H9 (cell line): ENCODE measurements at regions not wholly inside any gene's neighbourhood (a gene's known extent, or its start where the extent isn't known, plus 50 kb on each side); places are given as distances from the start of the nearest gene placed in this dataset.

Source experiments
- DNase-seq: peaks from one replicate; pipeline ENCODE4 v3.0.0-alpha.2; 2017
- H2AFZ ChIP-seq: one replicate; pipeline ENCODE4 v1.6.1; 2013; ENCODE audit warnings: mild to moderate bottlenecking, low read length, control low read depth, moderate library complexity
- H2AK5ac ChIP-seq: 2 replicates; pipeline ENCODE4 v1.6.1; 2013; ENCODE audit warnings: low read length, control low read depth, mixed read lengths; ENCODE audit not compliant: insufficient read length
- H2BK120ac ChIP-seq: one replicate; pipeline ENCODE4 v1.6.1; 2013; ENCODE audit warnings: low read depth, mild to moderate bottlenecking, low read length, control low read depth, inconsistent platforms; ENCODE audit not compliant: poor library complexity, severe bottlenecking
- H2BK12ac ChIP-seq: 2 replicates; pipeline ENCODE4 v1.6.1; 2013; ENCODE audit warnings: low read length, control low read depth, mixed read lengths, low read depth; ENCODE audit not compliant: insufficient read length
- H2BK15ac ChIP-seq: 2 replicates; pipeline ENCODE4 v1.6.1; 2013; ENCODE audit warnings: low read depth, low read length, control low read depth
- H2BK20ac ChIP-seq: one replicate; pipeline ENCODE4 v1.6.1; 2013; ENCODE audit warnings: low read depth, mild to moderate bottlenecking, low read length, control low read depth, inconsistent platforms; ENCODE audit not compliant: poor library complexity, severe bottlenecking
- H2BK5ac ChIP-seq: 2 replicates; pipeline ENCODE4 v1.6.1; 2013; ENCODE audit warnings: low read length, control low read depth, mixed read lengths; ENCODE audit not compliant: insufficient read length
- H3K14ac ChIP-seq: 2 replicates; pipeline ENCODE4 v1.6.1; 2013; ENCODE audit warnings: low read length, control low read depth; ENCODE audit not compliant: insufficient read depth
- H3K18ac ChIP-seq: 2 replicates; pipeline ENCODE4 v1.6.1; 2013; ENCODE audit warnings: low read depth, mild to moderate bottlenecking, mixed read lengths, low read length, control low read depth; ENCODE audit not compliant: insufficient read length
- H3K23ac ChIP-seq: 2 replicates; pipeline ENCODE4 v1.6.1; 2013; ENCODE audit warnings: low read length, control low read depth, mixed read lengths, low read depth; ENCODE audit not compliant: insufficient read length
- H3K23me2 ChIP-seq: 2 replicates; pipeline ENCODE4 v1.6.1; 2013; ENCODE audit warnings: low read depth, mild to moderate bottlenecking, mixed read lengths, low read length, control low read depth; ENCODE audit not compliant: insufficient read length, poor library complexity, severe bottlenecking
- H3K27ac ChIP-seq: 2 replicates; pipeline ENCODE4 v1.5.1; 2013; ENCODE audit warnings: low read length, control low read depth, mixed read lengths, low read depth; ENCODE audit not compliant: insufficient read length
- H3K27me3 ChIP-seq: 2 replicates; pipeline ENCODE4 v1.6.1; 2013; ENCODE audit warnings: low read length, control low read depth, inconsistent platforms; ENCODE audit not compliant: insufficient read depth
- H3K4ac ChIP-seq: 2 replicates; pipeline ENCODE4 v1.6.1; 2013; ENCODE audit warnings: low read depth, mild to moderate bottlenecking, control low read depth, inconsistent platforms, low read length, moderate library complexity
- H3K4me1 ChIP-seq: 2 replicates; pipeline ENCODE4 v1.6.1; 2013; ENCODE audit warnings: low read length, control low read depth, inconsistent platforms; ENCODE audit not compliant: insufficient read depth
- H3K4me2 ChIP-seq: 2 replicates; pipeline ENCODE4 v1.6.1; 2013; ENCODE audit warnings: low read length, control low read depth, mixed read lengths; ENCODE audit not compliant: insufficient read length, insufficient read depth
- H3K56ac ChIP-seq: 2 replicates; pipeline ENCODE4 v1.6.1; 2013; ENCODE audit warnings: low read depth, mild to moderate bottlenecking, mixed read lengths, low read length, control low read depth; ENCODE audit not compliant: insufficient read length
- H3K79me1 ChIP-seq: 2 replicates; pipeline ENCODE4 v1.6.1; 2013; ENCODE audit warnings: low read depth, mild to moderate bottlenecking, moderate library complexity, low read length, control low read depth, inconsistent platforms; ENCODE audit not compliant: insufficient read depth, poor library complexity, severe bottlenecking
- H3K79me2 ChIP-seq: 2 replicates; pipeline ENCODE4 v1.6.1; 2013; ENCODE audit warnings: low read length, control low read depth, inconsistent platforms; ENCODE audit not compliant: insufficient read depth
- H3K9ac ChIP-seq: 2 replicates; pipeline ENCODE4 v1.6.1; 2013; ENCODE audit warnings: low read length, control low read depth, mixed read lengths; ENCODE audit not compliant: insufficient read length; ENCODE audit errors: extremely low read depth
- H3K9me3 ChIP-seq: one replicate; pipeline ENCODE4 v1.6.1; 2013; ENCODE audit warnings: low read depth, low read length, inconsistent platforms; ENCODE audit not compliant: control insufficient read depth
- H3T11ph ChIP-seq: one replicate; pipeline ENCODE4 v1.6.1; 2013; ENCODE audit warnings: mild to moderate bottlenecking, low read length, control low read depth, inconsistent platforms
- H4K20me1 ChIP-seq: one replicate; pipeline ENCODE4 v1.6.1; 2013; ENCODE audit not compliant: control insufficient read depth, insufficient read length, insufficient read depth
- H4K5ac ChIP-seq: 2 replicates; pipeline ENCODE4 v1.6.1; 2013; ENCODE audit warnings: low read depth, mild to moderate bottlenecking, mixed read lengths, low read length, control low read depth; ENCODE audit not compliant: insufficient read length
- H4K8ac ChIP-seq: replicated peaks from 2 replicates; pipeline ENCODE4 v1.6.1; 2013; ENCODE audit warnings: low read length, control low read depth, mixed read lengths, low read depth; ENCODE audit not compliant: insufficient read length
- H4K91ac ChIP-seq: 2 replicates; pipeline ENCODE4 v1.6.1; 2013; ENCODE audit warnings: low read depth, mild to moderate bottlenecking, moderate library complexity, mixed read lengths, low read length, control low read depth; ENCODE audit not compliant: insufficient read length
- H3K27ac Mint-ChIP-seq, 3 experiments: 2 replicates in 2 of 3; 3 replicates in 1 of 3; pipeline ENCODE4 v1.8.0; 2020 to 2021; ENCODE audit warnings: mixed read lengths in 3 of 3, mild to moderate bottlenecking in 1 of 3, moderate library complexity in 1 of 3
- H3K27me3 Mint-ChIP-seq: 2 replicates; pipeline ENCODE4 v1.8.0; 2021; ENCODE audit warnings: low read depth, mild to moderate bottlenecking, moderate library complexity, mixed read lengths
- H3K36me3 Mint-ChIP-seq, 3 experiments: 2 replicates in 2 of 3; 3 replicates in 1 of 3; pipeline ENCODE4 v1.8.0; 2020 to 2021; ENCODE audit warnings: low read depth in 3 of 3, mixed read lengths in 3 of 3; ENCODE audit not compliant: insufficient read depth in 1 of 3
- H3K4me1 Mint-ChIP-seq, 2 experiments: 2 replicates each; pipeline ENCODE4 v1.8.0; 2020; ENCODE audit warnings: mixed read lengths in 2 of 2
- H3K4me3 Mint-ChIP-seq, 2 experiments: 2 replicates in 1 of 2; 3 replicates in 1 of 2; pipeline ENCODE4 v1.8.0; 2020 to 2021; ENCODE audit warnings: mild to moderate bottlenecking in 2 of 2, mixed read lengths in 2 of 2, moderate library complexity in 1 of 2
- H3K9me3 Mint-ChIP-seq, 2 experiments: 2 replicates in 1 of 2; 3 replicates in 1 of 2; pipeline ENCODE4 v1.8.0; 2020; ENCODE audit warnings: mild to moderate bottlenecking in 2 of 2, mixed read lengths in 2 of 2, moderate library complexity in 1 of 2
- WGBS: extraction: QIAGEN DNeasy Blood & Tissue Kit; methylation state at CpG from one replicate; pipeline ENCODE4 v1.1.7; 2013; ENCODE audit warnings: missing lambda C conversion rate, low lambda C conversion rate, mixed read lengths; ENCODE audit not compliant: insufficient read length; ENCODE audit errors: extremely low coverage; 5-methylcytosine and 5-hydroxymethylcytosine counted together
- TF ChIP-seq, protein P1 (sequence below): fragments of 200-600 bp; sonication (generic); conservative IDR thresholded peaks from 3 replicates; pipeline ENCODE4 v1.8.0; 2021; ENCODE audit warnings: antibody characterized with exemption, mild to moderate bottlenecking

DNA sequence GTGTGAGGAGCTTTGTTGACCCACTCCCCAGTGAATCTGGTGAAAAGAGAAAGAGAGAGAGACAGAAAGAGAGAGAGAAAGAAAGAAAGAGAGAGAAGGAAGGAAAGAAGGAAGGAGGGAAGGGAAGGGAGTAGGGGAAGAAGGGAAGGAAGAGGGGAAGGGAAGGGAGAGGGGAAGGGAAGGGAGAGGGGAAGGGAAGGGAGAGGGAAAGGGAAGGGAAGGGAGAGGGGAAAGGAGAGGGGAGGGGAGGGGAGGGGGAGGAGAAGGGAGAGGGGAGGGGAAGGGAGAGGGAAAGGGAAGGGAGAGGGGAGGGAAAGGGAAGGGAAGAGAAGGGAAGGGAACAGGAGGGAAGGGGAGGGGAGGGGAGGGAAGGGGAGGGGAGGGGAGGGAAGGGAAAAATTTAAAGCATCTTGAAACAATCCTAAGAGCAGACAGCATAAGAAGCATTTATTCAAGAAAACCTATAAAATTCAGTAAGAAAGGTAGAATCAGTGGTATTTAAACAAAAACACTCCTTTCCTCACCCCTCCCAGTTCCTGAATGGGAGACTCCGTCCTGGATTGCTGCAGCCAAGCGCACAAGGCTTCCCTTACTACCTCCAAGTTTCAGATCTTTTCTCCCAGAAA is 846.2 kb upstream of the POM121L12 start:
- H3K79me1 ChIP-seq, result no peaks in the 10 kb centered on the region
- peaks cover 19 to 22% of the 10 kb centered on the region in 2 experiments for H3K9me3 Mint-ChIP-seq
- H4K5ac ChIP-seq, result no peak overlapping the region
- no peaks in the 10 kb centered on the region for H3K27me3 ChIP-seq
- H3K14ac ChIP-seq, result no peak overlapping the region
- H2BK5ac ChIP-seq, result no peak overlapping the region
- H2BK120ac ChIP-seq, result no peak overlapping the region
- H3K9me3 ChIP-seq, result peaks cover 5% of the 10 kb centered on the region
- no peak overlapping the region for H3K56ac ChIP-seq
- H3K27me3 Mint-ChIP-seq, result no peaks in the 10 kb centered on the region
- no peak overlapping the region for H3K4me2 ChIP-seq
- H3K4me1 Mint-ChIP-seq, result peaks cover 3 to 7% of the 10 kb centered on the region in 2 experiments
- H3K4ac ChIP-seq, result no peak overlapping the region
- H3K79me2 ChIP-seq, result no peaks in the 10 kb centered on the region
- no CpG with 5 or more reads among the region's 2 CpGs for WGBS
- H3K4me1 ChIP-seq, result 0 out of 2 replicates have a peak, but pooled peaks cover 2% of the 10 kb centered on the region
- H3K4me3 Mint-ChIP-seq, result no peak overlapping the region
- no peak overlapping the region for H2AFZ ChIP-seq
- H4K20me1 ChIP-seq, result no peaks in the 10 kb centered on the region
- no peak overlapping the region for H2BK20ac ChIP-seq
- no peak overlapping the region for H3K27ac ChIP-seq
- H4K8ac ChIP-seq, result no peak overlapping the region
- H3K27ac Mint-ChIP-seq, result no peak overlapping the region
- peaks cover 5 to 16% (median 9%) of the 10 kb centered on the region in 3 experiments; a peak in 6 of 7 replicates for H3K36me3 Mint-ChIP-seq
- no peak overlapping the region for H2BK15ac ChIP-seq
- DNase-seq, result no peak
- no peak overlapping the region for H3K18ac ChIP-seq
- no peak overlapping the region for H2BK12ac ChIP-seq
- H3T11ph ChIP-seq, result no peak overlapping the region
- no peaks in the 10 kb centered on the region for H3K23me2 ChIP-seq
- H4K91ac ChIP-seq, result no peak overlapping the region
- no peak overlapping the region for H3K9ac ChIP-seq
- H2AK5ac ChIP-seq, result no peak overlapping the region
- no peak overlapping the region for H3K23ac ChIP-seq
- TF ChIP-seq, protein P1, sequence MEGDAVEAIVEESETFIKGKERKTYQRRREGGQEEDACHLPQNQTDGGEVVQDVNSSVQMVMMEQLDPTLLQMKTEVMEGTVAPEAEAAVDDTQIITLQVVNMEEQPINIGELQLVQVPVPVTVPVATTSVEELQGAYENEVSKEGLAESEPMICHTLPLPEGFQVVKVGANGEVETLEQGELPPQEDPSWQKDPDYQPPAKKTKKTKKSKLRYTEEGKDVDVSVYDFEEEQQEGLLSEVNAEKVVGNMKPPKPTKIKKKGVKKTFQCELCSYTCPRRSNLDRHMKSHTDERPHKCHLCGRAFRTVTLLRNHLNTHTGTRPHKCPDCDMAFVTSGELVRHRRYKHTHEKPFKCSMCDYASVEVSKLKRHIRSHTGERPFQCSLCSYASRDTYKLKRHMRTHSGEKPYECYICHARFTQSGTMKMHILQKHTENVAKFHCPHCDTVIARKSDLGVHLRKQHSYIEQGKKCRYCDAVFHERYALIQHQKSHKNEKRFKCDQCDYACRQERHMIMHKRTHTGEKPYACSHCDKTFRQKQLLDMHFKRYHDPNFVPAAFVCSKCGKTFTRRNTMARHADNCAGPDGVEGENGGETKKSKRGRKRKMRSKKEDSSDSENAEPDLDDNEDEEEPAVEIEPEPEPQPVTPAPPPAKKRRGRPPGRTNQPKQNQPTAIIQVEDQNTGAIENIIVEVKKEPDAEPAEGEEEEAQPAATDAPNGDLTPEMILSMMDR, result no peak
